GM23248 (cell line): ENCODE measurements at regions not wholly inside any gene's neighbourhood (a gene's known extent, or its start where the extent isn't known, plus 50 kb on each side); places are given as distances from the start of the nearest gene placed in this dataset.

Source experiments
- DNase-seq: peaks from one replicate; pipeline ENCODE4 v3.0.0-alpha.2; 2015
- H2AFZ ChIP-seq: fragments of 200-600 bp; sonication (generic); 2 replicates; pipeline ENCODE4 v1.6.1; 2016; ENCODE audit warnings: antibody characterized with exemption
- H3F3A ChIP-seq: fragments of 200-600 bp; sonication (generic); 2 replicates; pipeline ENCODE4 v1.6.1; 2016; ENCODE audit warnings: mild to moderate bottlenecking, antibody characterized with exemption, mixed run types; ENCODE audit not compliant: insufficient read depth
- H3K27ac ChIP-seq: fragments of 200-600 bp; sonication (generic); 2 replicates; pipeline ENCODE4 v1.5.1; 2016; ENCODE audit warnings: mild to moderate bottlenecking
- H3K27me3 ChIP-seq: fragments of 200-600 bp; sonication (generic); replicated peaks from 2 replicates; pipeline ENCODE4 v1.6.1; 2016; ENCODE audit warnings: mild to moderate bottlenecking; ENCODE audit not compliant: insufficient read depth
- H3K36me3 ChIP-seq: fragments of 200-600 bp; sonication (generic); 2 replicates; pipeline ENCODE4 v1.6.1; 2016; ENCODE audit warnings: low read depth, mild to moderate bottlenecking
- H3K4me1 ChIP-seq: fragments of 200-600 bp; sonication (generic); 2 replicates; pipeline ENCODE4 v1.6.1; 2016; ENCODE audit warnings: mild to moderate bottlenecking; ENCODE audit not compliant: insufficient read depth
- H3K4me2 ChIP-seq: fragments of 200-600 bp; sonication (generic); one replicate; pipeline ENCODE4 v1.6.1; 2016; ENCODE audit warnings: mild to moderate bottlenecking; ENCODE audit not compliant: unreplicated experiment
- H3K4me3 ChIP-seq: fragments of 200-600 bp; sonication (generic); 2 replicates; pipeline ENCODE4 v1.5.1; 2016; ENCODE audit warnings: mild to moderate bottlenecking
- H3K79me2 ChIP-seq: fragments of 200-600 bp; sonication (generic); 2 replicates; pipeline ENCODE4 v1.6.1; 2016; ENCODE audit warnings: mild to moderate bottlenecking; ENCODE audit not compliant: insufficient read depth
- H3K9ac ChIP-seq: fragments of 200-600 bp; sonication (generic); 2 replicates; pipeline ENCODE4 v1.6.1; 2016; ENCODE audit warnings: mild to moderate bottlenecking
- H3K9me2 ChIP-seq: fragments of 200-600 bp; sonication (generic); 2 replicates; pipeline ENCODE4 v1.6.1; 2016; ENCODE audit warnings: mixed run types, mild to moderate bottlenecking, moderate library complexity; ENCODE audit not compliant: insufficient read depth
- H3K9me3 ChIP-seq: fragments of 200-600 bp; sonication (generic); one replicate; pipeline ENCODE4 v1.6.1; 2017; ENCODE audit warnings: low read depth
- H4K20me1 ChIP-seq: fragments of 200-600 bp; sonication (generic); 2 replicates; pipeline ENCODE4 v1.6.0; 2016; ENCODE audit not compliant: insufficient read depth
- EZH2 ChIP-seq: fragments of 200-600 bp; sonication (generic); IDR thresholded peaks from 2 replicates; pipeline ENCODE4 v1.6.1; 2018; ENCODE audit warnings: antibody characterized with exemption, mild to moderate bottlenecking; ENCODE audit not compliant: insufficient read depth, poor library complexity, severe bottlenecking
- EZH2phosphoT487 ChIP-seq: fragments of 200-600 bp; sonication (generic); IDR thresholded peaks from 2 replicates; pipeline ENCODE4 v1.6.1; 2018; ENCODE audit warnings: antibody characterized with exemption, moderate library complexity, mild to moderate bottlenecking, low read depth; ENCODE audit not compliant: insufficient read depth
- WGBS, 2 experiments: methylation state at CpG; one replicate each; pipeline ENCODE4 v1.1.6; 2015 to 2017; ENCODE audit warnings: low lambda C conversion rate in 2 of 2, low coverage in 1 of 2; ENCODE audit errors: missing lambda C conversion rate in 2 of 2; 5-methylcytosine and 5-hydroxymethylcytosine counted together
- in situ Hi-C: fragments of 300-500 bp; cut with MboI; formaldehyde crosslinking; loops from 2 replicates; pipeline ENCODE4 v1.15.0; 2020

GRCh38 chr9:15113288-15113687, 193.7 kb downstream of the TTC39B start:
- TF ChIP-seq EZH2 (no peak), EZH2phosphoT487 (no peak)
- in situ Hi-C loops: no loop called here

GRCh38 chr9:15111071-15111470, 195.9 kb downstream of the TTC39B start:
- in situ Hi-C loops: no loop called here
- Histone ChIP-seq H4K20me1 (no peaks in the 10 kb centered on the region), H3K27me3 (peaks cover 19% of the 10 kb centered on the region), H3K9me3 (no peaks in the 10 kb centered on the region), H3K4me2 (no peak overlapping the region), H3K4me1 (no peaks in the 10 kb centered on the region), H3F3A (no peaks in the 10 kb centered on the region), H3K4me3 (no peak overlapping the region), H2AFZ (no peak overlapping the region), H3K79me2 (no peaks in the 10 kb centered on the region), H3K9ac (no peak overlapping the region), H3K27ac (no peak overlapping the region), H3K9me2 (no peaks in the 10 kb centered on the region), H3K36me3 (no peaks in the 10 kb centered on the region)
- TF ChIP-seq EZH2phosphoT487 (no peak), EZH2 (no peak)
- no peak for DNase-seq

More at GRCh38 chr9:15113288-15113687, 193.7 kb downstream of the TTC39B start:
- Histone ChIP-seq H4K20me1 (no peaks in the 10 kb centered on the region), H3K9me2 (no peaks in the 10 kb centered on the region), H2AFZ (no peak overlapping the region), H3K9ac (no peak overlapping the region), H3K4me3 (no peak overlapping the region), H3F3A (no peaks in the 10 kb centered on the region), H3K9me3 (no peaks in the 10 kb centered on the region), H3K36me3 (no peaks in the 10 kb centered on the region), H3K4me2 (no peak overlapping the region), H3K27ac (no peak overlapping the region), H3K27me3 (peaks cover 30% of the 10 kb centered on the region), H3K4me1 (no peaks in the 10 kb centered on the region), H3K79me2 (no peaks in the 10 kb centered on the region)
- no peak for DNase-seq

- H3K4me1 ChIP-seq: no peaks in the 10 kb centered on the region
- H3K9ac ChIP-seq: no peak overlapping the region
- no peaks in the 10 kb centered on the region for H3K79me2 ChIP-seq
- TF ChIP-seq EZH2phosphoT487 (no peak), EZH2 (no peak)
- H3K9me3 ChIP-seq: no peaks in the 10 kb centered on the region
- H3K9me2 ChIP-seq: no peaks in the 10 kb centered on the region
- no peak overlapping the region for H3K4me2 ChIP-seq
- H2AFZ ChIP-seq: no peak overlapping the region
- WGBS, 2 experiments: 33 to 37% methylated on average over 4 of the region's 4 CpGs
- no peaks in the 10 kb centered on the region for H3K36me3 ChIP-seq
- no peak overlapping the region for H3K4me3 ChIP-seq
- in situ Hi-C loops: no loop called here
- H3K27ac ChIP-seq: no peak overlapping the region
- H3F3A ChIP-seq: no peaks in the 10 kb centered on the region
- no peaks in the 10 kb centered on the region; the same call in none of the 2 replicates for H3K27me3 ChIP-seq
- H4K20me1 ChIP-seq: no peaks in the 10 kb centered on the region
- peak; percentile 52 for DNase-seq
Observed at GRCh38 chr9:15104826-15105420, 194.7 kb upstream of the FREM1 start.

GRCh38 chr9:15103290-15103689, 193.1 kb upstream of the FREM1 start:
- WGBS, 2 experiments: 49 to 55% methylated on average over 3 of the region's 3 CpGs
- TF ChIP-seq EZH2phosphoT487 (no peak), EZH2 (no peak)
- no peak overlapping the region for H2AFZ ChIP-seq
- no peaks in the 10 kb centered on the region for H3K36me3 ChIP-seq
- H3K27ac ChIP-seq: no peak overlapping the region
- in situ Hi-C loops: no loop called here
- no peaks in the 10 kb centered on the region for H3F3A ChIP-seq
- H3K9me3 ChIP-seq: no peaks in the 10 kb centered on the region
- no peaks in the 10 kb centered on the region for H3K4me1 ChIP-seq
- peaks cover 6% of the 10 kb centered on the region; the same call in 1 of the 2 replicates for H3K27me3 ChIP-seq
- no peak for DNase-seq
- no peak overlapping the region for H3K9ac ChIP-seq
- no peaks in the 10 kb centered on the region for H3K79me2 ChIP-seq
- no peak overlapping the region for H3K4me2 ChIP-seq
- H3K4me3 ChIP-seq: no peak overlapping the region
- no peaks in the 10 kb centered on the region for H4K20me1 ChIP-seq
- no peaks in the 10 kb centered on the region for H3K9me2 ChIP-seq

GRCh38 chr9:15101095-15101494, 190.9 kb upstream of the FREM1 start:
- Histone ChIP-seq H3K79me2 (no peaks in the 10 kb centered on the region), H4K20me1 (no peaks in the 10 kb centered on the region), H3K27me3 (peaks cover 6% of the 10 kb centered on the region; the same call in 1 of the 2 replicates), H3K4me2 (no peak overlapping the region), H3K4me3 (no peak overlapping the region), H2AFZ (no peak overlapping the region), H3K9ac (no peak overlapping the region), H3K36me3 (no peaks in the 10 kb centered on the region), H3K27ac (no peak overlapping the region), H3F3A (no peaks in the 10 kb centered on the region), H3K9me3 (no peaks in the 10 kb centered on the region), H3K4me1 (no peaks in the 10 kb centered on the region), H3K9me2 (no peaks in the 10 kb centered on the region)
- no peak for DNase-seq
- TF ChIP-seq EZH2phosphoT487 (no peak), EZH2 (no peak)
- in situ Hi-C loops: no loop called here
- 71 to 83% methylated on average over 7 of the region's 7 CpGs for WGBS, 2 experiments
